ENCODE measurements at regions not wholly inside any gene's neighbourhood (a gene's known extent, or its start where the extent isn't known, plus 50 kb on each side); places are given as distances from the start of the nearest gene placed in this dataset.
"Not testable (repeated sequence)": the region's sequence is repeated elsewhere in the genome, so short reads cannot be mapped to it uniquely, and the experiment has no call there.

GRCh38 chr2:3117650-3118216, 259.9 kb downstream of the EIPR1 start:
- intact Hi-C loops (cut with micrococcal nuclease) = no loop called here
- no peak for ATAC-seq
- DNase-seq = no peak

DNA sequence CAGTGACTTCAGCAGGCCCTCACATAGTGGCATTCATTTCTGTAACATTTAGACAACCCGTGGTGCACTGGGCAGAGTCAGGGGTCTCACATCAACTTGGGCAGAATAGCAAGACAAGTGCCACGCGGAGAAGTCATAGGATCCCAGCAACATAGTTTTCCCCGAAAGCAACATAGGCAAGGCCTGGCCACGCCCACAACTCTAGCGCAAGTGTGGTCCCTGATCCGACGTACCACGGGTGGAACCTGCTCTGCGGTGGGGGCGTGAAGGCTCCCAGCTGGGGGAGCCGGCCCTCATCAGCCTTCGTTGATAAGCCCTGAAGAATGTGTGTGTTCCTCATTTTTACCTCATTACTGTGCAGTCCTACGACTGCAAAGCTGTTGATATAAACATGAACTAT, 261.2 kb downstream of the EIPR1 start:
- ATAC-seq (no peak), DNase-seq (no peak)
- intact Hi-C loops (cut with micrococcal nuclease) = no loop called here

GRCh38 chr2:3115301-3116042, 262.1 kb downstream of the EIPR1 start:
- DNase-seq (no peak), ATAC-seq (no peak)
- intact Hi-C loops (cut with micrococcal nuclease) = no loop called here

DNA sequence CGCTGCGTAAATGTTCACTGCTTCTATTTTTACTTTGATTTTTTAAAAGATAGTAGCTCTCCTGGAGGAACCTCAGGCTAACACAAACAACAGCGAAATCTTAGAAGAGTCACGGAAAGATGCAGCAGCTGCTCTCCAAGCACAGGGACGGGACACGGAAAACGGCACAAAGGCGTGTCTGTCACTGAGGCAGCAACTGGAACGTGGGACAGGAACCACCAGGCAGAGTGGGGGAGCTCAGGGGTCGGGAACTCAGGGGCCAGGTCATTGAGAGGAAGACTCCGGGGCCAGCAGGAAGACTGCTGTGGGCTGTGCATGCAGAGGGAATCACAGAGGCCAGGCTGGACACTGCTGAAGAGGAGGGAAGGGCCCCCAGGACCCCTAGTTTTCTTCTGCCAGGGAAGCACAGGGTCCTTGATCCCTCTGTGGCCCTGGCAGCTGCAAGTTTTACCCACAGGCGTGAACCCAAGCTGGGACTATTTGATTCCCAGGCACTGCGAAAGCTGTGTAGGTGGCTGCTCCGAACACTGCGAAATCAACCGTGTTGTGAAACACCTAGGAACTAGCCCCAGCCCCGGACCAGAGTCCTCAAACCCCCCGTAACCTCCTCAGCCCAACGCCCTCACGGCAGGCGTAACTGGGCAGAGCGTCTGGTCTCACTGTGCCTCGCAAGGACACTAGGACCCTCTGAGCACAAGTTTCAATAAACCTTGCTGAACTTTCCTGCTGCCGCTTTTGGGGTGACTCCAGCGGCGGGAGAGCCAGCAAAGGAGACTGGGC, 263.0 kb downstream of the EIPR1 start:
- DNase-seq = no peak
- intact Hi-C loops (cut with micrococcal nuclease) = no loop called here
- no peak for ATAC-seq

DNA sequence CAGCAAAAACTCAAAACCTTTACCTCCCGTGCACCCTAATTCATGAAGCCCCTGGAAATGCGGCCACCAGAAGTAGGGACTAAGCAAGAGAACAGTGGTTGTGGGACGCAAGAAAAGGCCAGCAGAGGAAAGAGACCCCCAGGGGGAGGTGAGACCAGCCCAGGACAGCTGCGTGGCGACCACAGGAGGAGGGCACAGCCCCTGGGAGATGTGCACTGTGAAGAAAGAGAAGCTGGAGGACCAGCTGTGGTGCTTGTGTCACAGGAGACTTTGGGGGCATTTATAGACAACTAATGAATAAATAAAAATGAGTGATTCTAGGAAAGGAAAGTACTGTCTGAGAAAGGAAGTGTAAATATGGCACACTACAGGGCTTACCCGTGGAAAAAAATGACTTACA, 263.8 kb downstream of the EIPR1 start:
- intact Hi-C loops (cut with micrococcal nuclease) = no loop called here
- DNase-seq = no peak
- ATAC-seq = no peak

GRCh38 chr2:3113122-3113521, 264.5 kb downstream of the EIPR1 start:
- intact Hi-C loops (cut with micrococcal nuclease) = no loop called here
- no peak for DNase-seq
- ATAC-seq = no peak

GRCh38 chr2:3112553-3112952, 265.1 kb downstream of the EIPR1 start:
- DNase-seq (no peak), ATAC-seq (no peak)
- intact Hi-C loops (cut with micrococcal nuclease) = no loop called here

- ATAC-seq (no peak), DNase-seq (no peak)
Measured at GRCh38 chr2:3112131-3112530, 265.5 kb downstream of the EIPR1 start.

GRCh38 chr2:3110994-3111666, 266.5 kb downstream of the EIPR1 start:
- DNase-seq = no peak
- no peak for ATAC-seq
- intact Hi-C loops (cut with micrococcal nuclease) = no loop called here

More at GRCh38 chr2:3112131-3112530, 265.5 kb downstream of the EIPR1 start:
- intact Hi-C loops (cut with micrococcal nuclease) = no loop called here

- no peak for ATAC-seq
- intact Hi-C loops (cut with micrococcal nuclease) = no loop called here
Measured at GRCh38 chr2:3110555-3110954, 267.1 kb downstream of the EIPR1 start.

DNA sequence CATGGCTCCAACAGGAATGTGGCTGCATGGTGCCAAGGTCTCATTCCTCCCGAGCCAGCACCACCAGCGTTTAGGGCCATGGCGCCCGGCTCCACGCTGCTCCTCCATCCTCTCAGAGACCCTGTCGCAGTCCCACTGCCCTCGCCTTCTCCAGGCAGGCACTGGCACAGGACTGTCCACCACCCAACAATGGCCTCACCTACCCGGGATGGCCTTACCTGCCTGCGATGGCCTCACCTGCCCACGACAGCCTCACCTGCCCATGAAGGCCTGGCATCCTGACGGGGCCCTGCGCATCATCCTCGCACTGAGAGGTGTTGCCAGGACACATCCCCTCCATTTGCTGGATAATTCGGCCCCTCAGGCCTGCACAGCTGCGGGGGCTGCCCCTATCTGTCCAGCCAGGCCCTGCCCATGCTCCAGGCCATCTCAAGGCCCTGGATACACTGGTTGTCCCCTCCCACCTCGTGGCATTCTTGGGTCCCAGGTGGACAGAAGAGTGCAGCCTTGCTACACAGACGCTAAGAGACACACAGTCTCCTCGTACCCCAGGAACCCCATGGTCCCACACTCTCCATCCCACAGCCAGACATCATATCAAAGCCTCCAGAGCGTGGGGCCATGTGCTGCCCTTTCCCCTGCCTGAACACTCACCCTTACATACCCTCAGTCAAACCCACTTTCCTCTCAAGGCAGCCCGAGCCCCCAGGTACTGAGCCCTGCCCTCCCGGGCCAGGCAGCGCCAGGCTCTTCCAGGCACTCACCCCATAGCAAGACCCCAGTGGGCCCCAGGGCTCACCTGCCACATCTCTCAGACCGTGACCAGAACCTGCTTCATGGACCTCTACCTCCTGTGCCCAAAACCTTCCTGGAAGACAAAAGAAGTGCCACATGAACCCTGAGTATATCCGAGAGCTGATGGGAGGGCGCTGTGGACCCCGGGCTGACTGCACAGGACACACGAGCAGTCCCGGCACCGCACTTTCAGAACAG, 268.6 kb downstream of the EIPR1 start:
- DNase-seq = no peak
- no peak for ATAC-seq
- intact Hi-C loops (cut with micrococcal nuclease) = no loop called here

More at GRCh38 chr2:3110555-3110954, 267.1 kb downstream of the EIPR1 start:
- no peak for DNase-seq

DNA sequence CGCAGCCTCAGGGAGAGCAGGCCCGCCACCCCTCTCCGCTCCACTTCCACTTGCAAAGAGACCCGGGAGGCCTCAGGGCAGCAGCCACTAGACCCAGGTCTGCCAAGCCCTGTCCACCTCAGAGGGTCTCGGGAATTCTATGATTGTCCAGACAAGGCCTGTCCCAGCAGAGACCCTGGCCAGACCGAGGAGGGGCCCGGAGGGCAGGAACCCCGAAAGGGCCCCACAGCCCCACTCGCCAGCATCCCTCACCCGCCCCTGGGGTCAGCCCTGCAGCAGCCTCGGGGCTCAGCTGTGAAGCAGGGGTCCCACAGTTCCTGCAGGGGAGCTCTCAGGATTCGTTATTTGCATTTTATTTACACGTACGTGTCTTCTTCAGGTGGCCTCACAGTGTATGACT, 269.5 kb downstream of the EIPR1 start:
- intact Hi-C loops (cut with micrococcal nuclease) = no loop called here
- no peak for ATAC-seq
- DNase-seq = no peak

- intact Hi-C loops (cut with micrococcal nuclease) = no loop called here
- ATAC-seq (no peak), DNase-seq (no peak)
Measured at GRCh38 chr2:3107567-3107966, 270.1 kb downstream of the EIPR1 start.

GRCh38 chr2:3105814-3106569, 271.6 kb downstream of the EIPR1 start:
- intact Hi-C loops (cut with micrococcal nuclease) = no loop called here
- ATAC-seq (no peak), DNase-seq (no peak)

GRCh38 chr2:3104958-3105813, 272.4 kb downstream of the EIPR1 start:
- DNase-seq; intact Hi-C loops (cut with micrococcal nuclease); ATAC-seq: not testable (repeated sequence)

DNA sequence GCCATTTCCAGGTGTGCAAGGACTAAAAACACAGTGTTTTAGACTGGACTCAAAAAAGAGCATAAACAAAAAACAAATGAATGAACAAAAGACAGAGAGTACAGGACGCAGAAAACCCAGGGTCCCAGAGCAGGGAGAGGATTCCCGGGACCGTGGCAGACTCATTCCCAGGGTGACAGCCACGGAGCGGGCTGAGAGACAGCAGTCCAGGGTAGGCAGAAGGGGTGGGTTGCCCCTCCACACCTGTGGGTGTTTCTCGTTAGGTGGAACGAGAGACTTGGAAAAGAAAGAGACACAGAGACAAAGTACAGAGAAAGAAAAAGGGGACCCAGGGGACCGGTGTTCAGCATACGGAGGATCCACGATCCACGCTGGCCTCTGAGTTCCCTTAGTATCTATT, 273.4 kb downstream of the EIPR1 start:
- ATAC-seq (no peak), DNase-seq (no peak)
- intact Hi-C loops (cut with micrococcal nuclease) = no loop called here

DNA sequence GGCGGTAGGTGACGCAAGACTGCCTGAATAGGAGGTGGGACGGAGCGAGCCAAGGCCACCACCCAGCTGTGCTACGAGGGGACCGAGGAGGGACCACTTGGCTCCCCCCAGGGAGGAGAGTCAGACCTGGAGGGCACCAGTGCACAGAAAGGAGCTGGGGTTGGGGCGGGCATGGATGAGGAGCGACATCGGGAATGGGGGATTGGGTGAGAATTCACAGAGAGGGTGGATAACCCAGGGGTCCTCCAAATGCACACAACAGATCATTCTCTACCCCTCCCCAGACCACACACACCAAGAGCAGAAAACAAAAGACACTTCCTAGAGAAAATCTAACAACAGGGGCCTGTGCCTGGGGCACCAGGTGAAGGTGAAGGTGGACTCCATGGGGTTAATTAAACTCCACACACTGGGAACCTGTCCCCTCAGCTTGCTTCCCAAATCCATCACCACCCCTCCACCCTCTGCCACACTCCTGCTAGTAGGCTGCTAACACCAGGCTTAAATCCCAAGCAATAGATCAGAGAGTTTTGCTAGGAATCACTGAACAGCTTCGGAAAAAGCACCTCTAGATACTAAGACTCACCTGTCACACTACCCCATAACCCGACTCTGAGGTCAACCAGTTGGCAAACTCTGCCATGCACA, 274.6 kb downstream of the EIPR1 start:
- DNase-seq (no peak), ATAC-seq (no peak)
- intact Hi-C loops (cut with micrococcal nuclease) = no loop called here

Measured in left ventricle myocardium superior (tissue), 1 donor.